ENCODE measurements at regions not wholly inside any gene's neighbourhood (a gene's known extent, or its start where the extent isn't known, plus 50 kb on each side); places are given as distances from the start of the nearest gene placed in this dataset.

DNA sequence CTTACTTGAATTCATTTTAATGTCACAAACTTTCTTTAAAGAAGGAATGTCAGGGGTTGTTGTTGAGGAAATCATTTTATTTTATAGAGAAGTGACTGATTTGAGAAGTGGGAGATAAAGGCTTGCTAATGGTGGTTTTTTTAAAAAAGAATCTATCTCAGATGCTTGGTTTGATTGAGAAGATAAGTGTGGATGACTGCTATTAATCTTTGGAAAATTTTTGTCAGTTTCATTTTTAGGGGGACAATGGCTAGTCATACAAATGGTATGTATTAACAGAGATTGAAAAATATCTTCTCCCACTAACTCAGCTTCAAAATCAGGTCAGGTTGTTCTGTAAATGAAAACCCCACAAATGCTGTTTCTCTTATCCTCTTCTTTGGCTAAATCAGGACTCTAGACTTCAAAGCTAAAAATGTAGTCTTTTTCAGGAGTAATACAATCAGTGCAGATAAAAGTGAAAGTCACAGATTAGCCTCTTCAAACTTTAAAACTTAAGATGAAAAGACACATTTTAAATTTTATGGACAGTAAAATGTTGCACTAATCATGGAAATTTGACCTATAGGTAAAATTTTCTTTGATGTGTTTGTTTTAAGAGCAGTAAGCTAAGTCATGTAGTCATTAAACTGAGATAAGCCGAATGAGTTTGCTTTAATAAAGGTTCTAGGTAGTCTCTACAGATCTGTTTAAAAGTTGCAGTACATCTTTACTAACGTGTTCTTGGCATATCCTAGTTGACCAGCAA is 674.2 kb upstream of the VRK2 start:
- Mint-ChIP-seq H3K27me3 (ENCODE audit: low read depth) (no peaks in the 10 kb centered on the region), H3K4me3 (ENCODE audit: unreplicated experiment) (no peak overlapping the region), H3K9me3 (ENCODE audit: low read depth) (peaks cover 3% of the 10 kb centered on the region), H3K27ac (ENCODE audit: unreplicated experiment) (no peak overlapping the region), H3K4me1 (ENCODE audit: low read depth) (peaks cover 17% of the 10 kb centered on the region), H3K36me3 (ENCODE audit: low read depth) (no peaks in the 10 kb centered on the region)
- DNase-seq (ENCODE audit: low spot score): no peak
- TF ChIP-seq, protein P1, sequence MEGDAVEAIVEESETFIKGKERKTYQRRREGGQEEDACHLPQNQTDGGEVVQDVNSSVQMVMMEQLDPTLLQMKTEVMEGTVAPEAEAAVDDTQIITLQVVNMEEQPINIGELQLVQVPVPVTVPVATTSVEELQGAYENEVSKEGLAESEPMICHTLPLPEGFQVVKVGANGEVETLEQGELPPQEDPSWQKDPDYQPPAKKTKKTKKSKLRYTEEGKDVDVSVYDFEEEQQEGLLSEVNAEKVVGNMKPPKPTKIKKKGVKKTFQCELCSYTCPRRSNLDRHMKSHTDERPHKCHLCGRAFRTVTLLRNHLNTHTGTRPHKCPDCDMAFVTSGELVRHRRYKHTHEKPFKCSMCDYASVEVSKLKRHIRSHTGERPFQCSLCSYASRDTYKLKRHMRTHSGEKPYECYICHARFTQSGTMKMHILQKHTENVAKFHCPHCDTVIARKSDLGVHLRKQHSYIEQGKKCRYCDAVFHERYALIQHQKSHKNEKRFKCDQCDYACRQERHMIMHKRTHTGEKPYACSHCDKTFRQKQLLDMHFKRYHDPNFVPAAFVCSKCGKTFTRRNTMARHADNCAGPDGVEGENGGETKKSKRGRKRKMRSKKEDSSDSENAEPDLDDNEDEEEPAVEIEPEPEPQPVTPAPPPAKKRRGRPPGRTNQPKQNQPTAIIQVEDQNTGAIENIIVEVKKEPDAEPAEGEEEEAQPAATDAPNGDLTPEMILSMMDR (IDR thresholded peaks at IDR 0.05): no peak

DNA sequence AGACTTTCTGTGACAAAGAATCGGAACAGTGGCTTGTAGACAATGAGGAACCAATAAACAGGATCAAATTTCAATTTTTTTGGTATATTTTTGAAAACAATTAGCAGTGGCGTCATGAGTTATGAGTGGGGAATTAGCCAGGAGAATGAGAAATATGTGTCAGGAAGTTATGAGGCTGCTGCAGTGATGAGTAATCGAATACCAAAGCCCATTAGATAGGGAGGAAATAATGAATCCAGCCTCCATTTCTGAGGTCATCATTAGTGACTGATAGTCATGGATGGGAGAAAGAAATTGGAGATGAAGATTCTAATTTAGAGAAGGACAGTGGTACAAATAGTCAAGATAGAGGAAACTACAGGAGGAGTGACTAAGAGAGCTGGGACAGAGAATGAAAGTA is 673.1 kb upstream of the VRK2 start:
- peak overlapping the region; percentile 7 for H3K27ac Mint-ChIP-seq (ENCODE audit: unreplicated experiment)
- no peak overlapping the region for H3K4me3 Mint-ChIP-seq (ENCODE audit: unreplicated experiment)
- peaks cover 3% of the 10 kb centered on the region for H3K9me3 Mint-ChIP-seq (ENCODE audit: low read depth)
- H3K27me3 Mint-ChIP-seq (ENCODE audit: low read depth): no peaks in the 10 kb centered on the region
- H3K4me1 Mint-ChIP-seq (ENCODE audit: low read depth): peaks cover 17% of the 10 kb centered on the region
- H3K36me3 Mint-ChIP-seq (ENCODE audit: low read depth): no peaks in the 10 kb centered on the region
- TF ChIP-seq, protein P1 (IDR thresholded peaks at IDR 0.05): no peak
- DNase-seq (ENCODE audit: low spot score): no peak

DNA sequence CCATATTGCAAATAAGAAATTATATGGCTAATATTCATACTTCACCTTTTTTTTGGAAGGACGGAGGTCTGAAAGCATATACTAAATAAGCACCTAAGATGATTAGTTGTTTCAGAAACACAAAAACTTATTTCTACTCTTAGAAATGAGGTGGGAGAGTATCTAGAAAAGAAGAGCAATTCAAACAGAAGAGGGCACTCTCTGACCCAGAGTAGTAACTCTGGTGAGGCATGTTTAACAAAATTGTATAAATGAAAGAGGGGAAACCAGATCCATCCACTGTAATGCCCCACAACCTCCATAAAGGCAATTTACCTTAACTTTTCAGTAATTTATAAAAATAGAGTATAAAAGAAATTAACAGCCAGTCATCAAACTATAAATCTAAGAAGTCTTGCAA is 669.6 kb upstream of the VRK2 start:
- TF ChIP-seq, protein P1 (IDR thresholded peaks at IDR 0.05): peak; percentile 59
- Mint-ChIP-seq H3K27me3 (ENCODE audit: low read depth) (no peaks in the 10 kb centered on the region), H3K9me3 (ENCODE audit: low read depth) (no peaks in the 10 kb centered on the region), H3K27ac (ENCODE audit: unreplicated experiment) (no peak overlapping the region), H3K4me1 (ENCODE audit: low read depth) (peaks cover 12% of the 10 kb centered on the region), H3K36me3 (ENCODE audit: low read depth) (no peaks in the 10 kb centered on the region), H3K4me3 (ENCODE audit: unreplicated experiment) (no peak overlapping the region)
- no peak for DNase-seq (ENCODE audit: low spot score)

DNA sequence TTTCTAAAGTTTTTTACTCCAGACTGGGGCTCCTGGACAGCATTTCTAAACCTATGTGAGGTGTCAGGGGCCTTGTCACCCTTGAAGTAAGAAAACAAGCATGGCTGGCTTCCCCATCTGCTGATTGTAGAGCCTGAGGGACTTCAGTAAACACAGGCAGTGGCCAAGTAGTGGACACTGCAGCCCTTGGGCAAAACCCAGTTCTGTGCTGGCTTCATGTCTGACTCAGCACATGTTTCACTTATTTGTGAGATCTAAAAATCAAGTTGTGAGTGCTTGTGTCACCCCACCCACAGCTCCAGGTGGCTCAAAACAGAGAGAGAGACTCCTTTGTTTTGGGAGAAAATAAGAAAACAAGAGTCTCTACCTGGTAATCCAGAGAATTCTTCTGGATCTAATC is 660.3 kb upstream of the VRK2 start:
- TF ChIP-seq, protein P1 (IDR thresholded peaks at IDR 0.05): no peak
- no peak for DNase-seq (ENCODE audit: low spot score)
- peaks cover 26% of the 10 kb centered on the region for H3K9me3 Mint-ChIP-seq (ENCODE audit: low read depth)
- peaks cover 2% of the 10 kb centered on the region for H3K36me3 Mint-ChIP-seq (ENCODE audit: low read depth)
- H3K27me3 Mint-ChIP-seq (ENCODE audit: low read depth): peaks cover 2% of the 10 kb centered on the region
- H3K27ac Mint-ChIP-seq (ENCODE audit: unreplicated experiment): no peak overlapping the region
- no peaks in the 10 kb centered on the region for H3K4me1 Mint-ChIP-seq (ENCODE audit: low read depth)
- H3K4me3 Mint-ChIP-seq (ENCODE audit: unreplicated experiment): no peak overlapping the region

DNA sequence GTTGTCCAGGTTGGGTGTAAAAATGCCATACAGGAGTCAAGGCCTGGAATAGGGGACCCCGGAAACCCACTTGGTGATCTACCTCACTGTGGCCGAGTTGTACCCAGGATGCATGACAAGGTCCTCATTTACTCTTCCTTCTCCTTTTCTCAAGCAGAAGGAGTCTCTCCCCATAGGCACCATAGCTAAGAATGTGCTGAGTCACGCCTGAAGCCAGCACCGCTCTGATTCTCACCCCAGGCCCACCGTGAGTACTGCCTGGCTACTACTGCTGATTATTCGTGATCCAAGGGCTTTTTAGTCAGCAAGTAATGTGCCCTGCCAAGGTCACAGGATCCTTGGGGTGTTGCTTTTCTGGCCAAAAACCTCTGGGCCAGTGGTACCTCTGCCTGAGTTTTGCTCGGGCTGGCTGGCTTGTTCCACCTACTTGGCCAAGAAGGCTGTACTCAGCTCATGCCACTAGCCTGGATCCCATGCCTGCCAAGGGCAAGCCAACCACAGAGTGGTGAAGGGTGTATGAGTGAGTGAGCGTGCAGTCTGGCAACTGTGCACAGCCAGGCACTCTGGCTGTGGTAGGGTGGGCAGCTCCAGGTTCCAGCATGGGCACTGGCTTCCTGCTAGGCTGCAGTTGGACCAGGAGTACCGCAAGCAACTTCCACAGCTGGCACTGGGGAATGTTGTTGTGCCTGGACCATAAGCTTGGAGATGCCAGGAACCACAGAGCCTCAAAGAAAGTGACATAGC is 650.1 kb upstream of the VRK2 start:
- no peak overlapping the region for H3K27ac Mint-ChIP-seq (ENCODE audit: unreplicated experiment)
- no peak for DNase-seq (ENCODE audit: low spot score)
- no peaks in the 10 kb centered on the region for H3K4me1 Mint-ChIP-seq (ENCODE audit: low read depth)
- peaks cover 4% of the 10 kb centered on the region for H3K27me3 Mint-ChIP-seq (ENCODE audit: low read depth)
- no peaks in the 10 kb centered on the region for H3K36me3 Mint-ChIP-seq (ENCODE audit: low read depth)
- H3K4me3 Mint-ChIP-seq (ENCODE audit: unreplicated experiment): no peak overlapping the region
- peaks cover 4% of the 10 kb centered on the region for H3K9me3 Mint-ChIP-seq (ENCODE audit: low read depth)
- TF ChIP-seq, protein P1 (IDR thresholded peaks at IDR 0.05): no peak
